Spleen (tissue), 7 donors: ENCODE measurements at regions not wholly inside any gene's neighbourhood (a gene's known extent, or its start where the extent isn't known, plus 50 kb on each side); places are given as distances from the start of the nearest gene placed in this dataset.

Source experiments
- CTCF ChIP-seq, 11 experiments: fragments of 200-600 bp in 7 of 11; fragments of 450-650 bp in 4 of 11; sonication (generic) in 4 of 11; IDR thresholded peaks in 8 of 11; conservative IDR thresholded peaks in 3 of 11; 1 replicate in 7 of 11; 2 replicates in 4 of 11; pipeline versions ENCODE4 v1.4.0 to v1.8.0; 2016 to 2021; ENCODE audit warnings: antibody characterized with exemption in 11 of 11, inconsistent platforms in 4 of 11, mild to moderate bottlenecking in 1 of 11
- POLR2A ChIP-seq, 3 donors: fragments of 450-650 bp; IDR thresholded peaks; one replicate each; pipeline ENCODE4 v1.5.1; 2017; ENCODE audit warnings: antibody characterized with exemption in 3 of 3, mild to moderate bottlenecking in 1 of 3
- POLR2AphosphoS5 ChIP-seq, 3 donors: sonication (generic); formaldehyde crosslinking; IDR thresholded peaks; one replicate each; pipeline ENCODE4 v1.5.1; 2017; ENCODE audit warnings: antibody characterized with exemption in 3 of 3
- donor health status: DM: no; HTN: no; CAD: no; lungs with moderate emphysema.
- donor health status: DM: no; HTN: no; CAD: no.
- donor health status: DM: no; HTN: no; CAD: no.

- TF ChIP-seq CTCF (IDR thresholded peaks at IDR 0.05 in 8 of 11, conservative IDR thresholded peaks at IDR 0.05 in 3 of 11) (no peak), POLR2A (IDR thresholded peaks at IDR 0.05) (no peak), POLR2AphosphoS5 (IDR thresholded peaks at IDR 0.05) (no peak)
These were observed 188.7 kb upstream of the POU5F2 start for GRCh38 chr5:93930098-93930497.
